Neural cell (in vitro differentiated cells): ENCODE measurements at regions not wholly inside any gene's neighbourhood (a gene's known extent, or its start where the extent isn't known, plus 50 kb on each side); places are given as distances from the start of the nearest gene placed in this dataset.
A peak's percentile ranks its signal among the peaks of the same experiment; 100 is the strongest.

ENCODE experiments used
- H2AFZ ChIP-seq: fragments of 200-600, 300-800 bp; sonication (generic), shearing (Covaris generic); 2 replicates; pipeline ENCODE4 v1.6.0; 2014; ENCODE audit warnings: low read depth, mild to moderate bottlenecking, antibody characterized with exemption, low read length, moderate library complexity
- H3F3A ChIP-seq: fragments of 200-600 bp; shearing (Covaris generic); 2 replicates; pipeline ENCODE4 v1.6.1; 2016; ENCODE audit warnings: mild to moderate bottlenecking, moderate library complexity, mixed read lengths, antibody characterized with exemption, low read length; ENCODE audit not compliant: insufficient read depth, poor library complexity, severe bottlenecking
- H3K27ac ChIP-seq: fragments of 200-600, 300-800 bp; sonication (generic), shearing (Covaris generic); 2 replicates; pipeline ENCODE4 v1.5.1; 2014; ENCODE audit warnings: mild to moderate bottlenecking, low read length, moderate library complexity
- H3K27me3 ChIP-seq: fragments of 300-800, 200-600 bp; sonication (generic), shearing (Covaris generic); 2 replicates; pipeline ENCODE4 v1.6.0; 2014; ENCODE audit warnings: mild to moderate bottlenecking, low read depth, low read length, moderate library complexity; ENCODE audit not compliant: insufficient read depth
- H3K36me3 ChIP-seq: fragments of 300-800, 200-600 bp; sonication (generic), shearing (Covaris generic); 2 replicates; pipeline ENCODE4 v1.5.1; 2014; ENCODE audit warnings: mild to moderate bottlenecking, antibody characterized with exemption, low read length, moderate library complexity; ENCODE audit not compliant: insufficient read depth
- H3K4me2 ChIP-seq: fragments of 300-800, 200-600 bp; sonication (generic), shearing (Covaris generic); 2 replicates; pipeline ENCODE4 v1.6.0; 2014; ENCODE audit warnings: mild to moderate bottlenecking, low read length
- H3K4me3 ChIP-seq: fragments of 300-800, 200-600 bp; sonication (generic), shearing (Covaris generic); 2 replicates; pipeline ENCODE4 v1.5.1; 2014; ENCODE audit warnings: mild to moderate bottlenecking, low read length, moderate library complexity
- H3K79me2 ChIP-seq: fragments of 200-600 bp; shearing (Covaris generic); replicated peaks from 2 replicates; pipeline ENCODE4 v1.6.0; 2014; ENCODE audit warnings: mild to moderate bottlenecking, low read length, moderate library complexity; ENCODE audit not compliant: insufficient read depth
- H3K9ac ChIP-seq: fragments of 300-800, 200-600 bp; sonication (generic), shearing (Covaris generic); 2 replicates; pipeline ENCODE4 v1.6.1; 2016; ENCODE audit warnings: mild to moderate bottlenecking, low read length, mixed read lengths
- H3K9me2 ChIP-seq: fragments of 200-600 bp; shearing (Covaris generic); 2 replicates; pipeline ENCODE4 v1.6.1; 2016; ENCODE audit warnings: mild to moderate bottlenecking, low read length, mixed read lengths; ENCODE audit not compliant: insufficient read depth
- H3K9me3 ChIP-seq: fragments of 200-600, 300-800 bp; sonication (generic), shearing (Covaris generic); 2 replicates; pipeline ENCODE4 v1.6.1; 2016; ENCODE audit warnings: mild to moderate bottlenecking, mixed run types, low read length, moderate library complexity, mixed read lengths
- H4K20me1 ChIP-seq: fragments of 200-600 bp; shearing (Covaris generic); 2 replicates; pipeline ENCODE4 v1.6.1; 2016; ENCODE audit warnings: mild to moderate bottlenecking, mixed run types; ENCODE audit not compliant: insufficient read depth
- CTCF ChIP-seq: fragments of 450-650 bp; IDR thresholded peaks from 2 replicates; pipeline ENCODE4 v1.5.1; 2014; ENCODE audit warnings: antibody characterized with exemption, mild to moderate bottlenecking, moderate library complexity; ENCODE audit not compliant: poor library complexity, severe bottlenecking
- EP300 ChIP-seq: fragments of 450-650 bp; conservative IDR thresholded peaks from 2 replicates; pipeline ENCODE4 v1.6.1; 2014; ENCODE audit warnings: antibody characterized with exemption, mild to moderate bottlenecking, moderate library complexity; ENCODE audit not compliant: poor library complexity, severe bottlenecking
- EZH2 ChIP-seq: fragments of 200-600, 300-800 bp; shearing (Covaris generic), sonication (generic); IDR thresholded peaks from 2 replicates; pipeline ENCODE4 v1.6.1; 2014; ENCODE audit warnings: antibody characterized with exemption, low read length, borderline replicate concordance, mild to moderate bottlenecking; ENCODE audit not compliant: insufficient read depth, poor library complexity, severe bottlenecking
- MXI1 ChIP-seq: fragments of 450-650 bp; conservative IDR thresholded peaks from 2 replicates; pipeline ENCODE4 v1.6.1; 2014; ENCODE audit warnings: antibody characterized with exemption, mild to moderate bottlenecking; ENCODE audit not compliant: poor library complexity, severe bottlenecking
- POLR2AphosphoS5 ChIP-seq: IDR thresholded peaks from 2 replicates; pipeline ENCODE4 v1.6.1; 2012
- RAD21 ChIP-seq: fragments of 450-650 bp; conservative IDR thresholded peaks from 2 replicates; pipeline ENCODE4 v1.6.1; 2014; ENCODE audit warnings: antibody characterized with exemption, mild to moderate bottlenecking, moderate library complexity
- REST ChIP-seq: IDR thresholded peaks from 2 replicates; pipeline ENCODE4 v1.6.1; 2012; ENCODE audit warnings: borderline replicate concordance
- SMC3 ChIP-seq: fragments of 450-650 bp; conservative IDR thresholded peaks from 2 replicates; pipeline ENCODE4 v1.6.1; 2014; ENCODE audit warnings: antibody characterized with exemption, mild to moderate bottlenecking, moderate library complexity; ENCODE audit not compliant: poor library complexity
- TAF1 ChIP-seq: IDR thresholded peaks from 2 replicates; pipeline ENCODE4 v1.6.1; 2012; ENCODE audit warnings: low read depth

DNA sequence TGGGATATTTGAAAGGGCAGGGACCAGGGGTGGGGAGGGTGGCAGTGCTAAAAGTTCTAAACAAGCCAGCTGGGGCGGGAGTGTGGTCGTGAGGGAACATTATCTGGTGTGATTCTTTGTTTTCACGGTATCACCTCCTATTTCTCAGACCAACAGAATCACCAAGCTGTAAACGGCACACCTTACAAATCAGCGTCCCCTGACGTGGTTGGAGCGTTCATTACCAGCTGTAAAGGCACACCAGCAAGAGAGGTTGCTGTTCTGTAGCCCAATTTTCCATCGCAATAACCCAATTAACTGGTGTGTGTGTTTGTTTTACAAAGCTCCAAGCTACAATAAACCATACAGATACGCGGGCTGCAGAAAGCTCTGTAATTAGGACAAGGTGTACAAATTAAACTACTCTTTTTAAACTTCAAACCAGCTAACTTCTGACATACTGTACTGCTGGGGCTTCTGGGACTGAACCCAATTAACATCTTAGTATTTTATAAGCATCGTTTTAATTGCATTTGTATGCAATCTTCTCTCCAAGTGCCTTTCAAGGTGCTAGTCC, 303.6 kb upstream of the CLINT1 start:
- Histone ChIP-seq H3K79me2 (no peaks in the 10 kb centered on the region), H3K36me3 (no peaks in the 10 kb centered on the region), H3K9me2 (no peaks in the 10 kb centered on the region), H4K20me1 (no peaks in the 10 kb centered on the region), H3K9me3 (no peaks in the 10 kb centered on the region), H3K4me2 (no peak overlapping the region), H3K27ac (peak overlapping the region; percentile 87), H3F3A (no peaks in the 10 kb centered on the region), H2AFZ (no peak overlapping the region), H3K4me3 (no peak overlapping the region), H3K27me3 (no peaks in the 10 kb centered on the region), H3K9ac (peak overlapping the region; percentile 56)
- TF ChIP-seq CTCF: no peak
- TF ChIP-seq MXI1: no peak
- no peak for TF ChIP-seq SMC3
- TF ChIP-seq POLR2AphosphoS5: no peak
- no peak for TF ChIP-seq EZH2
- no peak for TF ChIP-seq REST
- no peak for TF ChIP-seq EP300
- TF ChIP-seq TAF1: no peak
- no peak for TF ChIP-seq RAD21

DNA sequence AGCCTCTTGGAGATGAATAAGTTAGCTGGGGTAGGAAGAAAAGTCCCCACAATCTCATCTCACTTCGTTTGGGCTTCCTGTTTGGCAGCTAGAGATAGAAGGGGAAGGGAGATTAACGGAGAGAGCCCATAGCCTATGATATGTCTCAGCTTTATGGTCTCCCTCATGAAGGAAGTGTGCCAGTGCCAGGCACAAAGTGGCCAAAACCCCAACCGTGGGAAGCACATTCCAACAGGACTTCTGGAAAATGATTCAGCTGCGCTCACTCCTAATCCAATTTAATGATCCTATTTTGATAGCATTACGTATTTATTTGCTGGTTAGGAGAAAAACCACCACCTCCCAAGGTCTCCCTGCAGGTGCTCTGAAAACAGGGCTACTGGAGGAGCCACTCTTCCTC, 303.1 kb upstream of the CLINT1 start:
- Histone ChIP-seq H3K27ac (peak overlapping the region; percentile 87), H3K9me3 (no peaks in the 10 kb centered on the region), H2AFZ (no peak overlapping the region), H3K9me2 (no peaks in the 10 kb centered on the region), H3K4me2 (no peak overlapping the region), H3F3A (no peaks in the 10 kb centered on the region), H3K79me2 (no peaks in the 10 kb centered on the region), H3K36me3 (no peaks in the 10 kb centered on the region), H3K27me3 (no peaks in the 10 kb centered on the region), H3K4me3 (no peak overlapping the region), H4K20me1 (no peaks in the 10 kb centered on the region), H3K9ac (no peak overlapping the region)
- TF ChIP-seq EZH2 (no peak), CTCF (no peak), MXI1 (no peak), RAD21 (no peak), SMC3 (no peak), EP300 (no peak), TAF1 (no peak), REST (no peak), POLR2AphosphoS5 (no peak)
